HG03469 (cell line): ENCODE measurements at regions not wholly inside any gene's neighbourhood (a gene's known extent, or its start where the extent isn't known, plus 50 kb on each side); places are given as distances from the start of the nearest gene placed in this dataset.

Experiments used
- ATAC-seq: cut with Tn5 transposase; IDR thresholded peaks from one replicate; pipeline ENCODE4 v1.9.1; 2021; ENCODE audit warnings: mild to moderate bottlenecking, moderate library complexity, moderate number of reproducible peaks; ENCODE audit not compliant: unreplicated experiment

GRCh38 chr6:126419901-126420300 lies 80.0 kb downstream of the CENPW start:
- ATAC-seq, result no peak

DNA sequence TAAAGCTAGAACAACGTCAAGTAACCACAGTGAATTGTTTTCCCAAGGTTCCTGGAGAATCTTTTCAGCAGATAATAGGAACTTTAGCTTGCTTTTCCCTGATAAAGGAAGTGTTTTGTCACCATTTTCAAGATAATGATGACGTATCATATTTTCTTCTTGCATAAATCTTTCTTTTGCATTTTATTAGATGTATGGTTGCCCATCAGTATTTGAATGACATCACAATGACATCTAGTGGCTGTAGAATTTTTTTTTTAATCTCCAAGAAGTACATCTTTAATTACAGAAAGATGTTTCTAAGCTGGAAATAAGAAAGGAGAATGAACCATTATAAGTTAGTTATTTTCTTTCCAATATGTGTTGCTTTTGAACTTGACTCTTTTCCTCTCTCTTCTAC lies 83.0 kb downstream of the CENPW start:
- ATAC-seq, result no peak

- no peak for ATAC-seq
Observed at GRCh38 chr6:126427713-126428112, 87.8 kb downstream of the CENPW start.

DNA sequence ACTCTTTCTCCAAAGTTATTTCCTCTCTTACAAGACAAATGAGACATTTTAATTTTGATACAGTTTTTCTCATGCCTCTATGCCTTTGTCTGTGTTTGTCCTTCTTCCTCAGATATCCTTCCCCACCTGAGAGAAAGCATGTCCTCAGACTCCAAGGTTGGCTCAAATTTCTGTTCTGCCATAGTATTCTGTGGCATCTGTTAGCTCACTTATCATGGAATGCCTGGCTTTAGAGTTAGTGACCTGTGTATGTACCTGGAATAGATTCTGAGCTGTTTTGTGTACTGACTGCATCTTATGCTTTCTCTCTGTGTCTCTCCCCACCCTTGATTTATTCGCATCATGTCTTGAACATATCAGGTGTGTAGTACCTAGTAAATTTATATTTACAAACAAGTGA lies 90.0 kb downstream of the CENPW start:
- no peak for ATAC-seq

DNA sequence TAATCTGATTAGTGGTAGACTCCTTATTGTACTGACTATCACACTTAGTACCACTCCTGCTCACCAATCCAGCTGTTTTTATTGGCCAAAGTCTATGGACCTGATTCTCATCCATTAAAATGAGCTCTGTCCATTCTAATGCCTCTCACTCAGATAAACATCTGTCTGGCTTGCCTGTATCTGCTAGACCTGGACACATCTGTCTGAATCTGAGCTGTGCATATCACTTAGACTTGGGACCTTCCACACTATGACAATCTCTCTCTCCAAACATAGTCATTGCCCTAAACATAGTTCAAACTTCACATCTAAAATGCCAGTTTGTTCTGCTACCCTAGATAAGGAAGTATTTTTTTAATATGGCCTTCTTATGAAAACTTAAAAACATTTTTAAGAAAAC lies 92.6 kb downstream of the CENPW start:
- ATAC-seq, result no peak

- ATAC-seq, result no peak
Observed at GRCh38 chr6:126433927-126434326, 94.0 kb downstream of the CENPW start.

DNA sequence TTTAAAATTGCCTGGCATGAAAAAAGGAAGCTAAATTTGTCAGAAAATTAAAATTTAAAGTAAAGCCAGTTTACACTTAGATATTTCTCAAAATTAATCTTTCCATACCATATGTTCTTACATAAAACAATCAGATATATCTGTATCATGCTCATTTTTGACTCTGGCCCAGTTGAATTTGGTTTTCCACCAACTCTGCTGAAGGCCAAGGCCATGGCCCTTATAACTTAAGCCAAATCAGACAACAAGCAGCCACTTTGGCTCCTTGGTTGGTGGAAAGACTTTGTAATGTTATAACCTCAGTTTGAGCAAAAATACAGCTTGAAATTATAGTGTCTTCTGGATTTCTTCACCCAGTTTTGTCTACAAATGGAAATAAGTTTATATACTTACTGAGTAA lies 97.3 kb downstream of the CENPW start:
- no peak for ATAC-seq

DNA sequence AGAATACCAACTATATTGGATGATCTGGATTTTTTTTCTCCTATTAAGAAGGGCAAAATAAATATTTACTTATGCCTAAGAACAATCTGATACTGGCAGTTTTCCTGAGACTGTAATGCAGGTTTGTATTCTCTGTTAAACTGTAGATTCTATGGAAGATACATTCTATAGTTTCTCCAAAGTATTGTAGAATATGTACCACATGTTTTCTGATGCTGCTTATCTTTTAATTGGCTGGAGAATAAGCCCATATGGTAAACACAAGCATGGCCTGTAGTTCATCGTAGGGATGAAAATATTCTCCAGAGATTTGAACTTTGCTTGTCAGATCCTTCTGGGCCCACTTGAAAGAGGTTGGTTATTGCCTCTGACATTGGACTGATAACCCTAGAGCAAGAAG lies 99.1 kb downstream of the CENPW start:
- ATAC-seq, result no peak

GRCh38 chr6:126440923-126441322 lies 101.0 kb downstream of the CENPW start:
- ATAC-seq, result no peak

- no peak for ATAC-seq
Observed at GRCh38 chr6:126444659-126445273, 104.9 kb downstream of the CENPW start.

GRCh38 chr6:126446248-126446647 lies 106.3 kb downstream of the CENPW start:
- no peak for ATAC-seq

- no peak for ATAC-seq
Observed at GRCh38 chr6:126447367-126447766, 107.5 kb downstream of the CENPW start.

DNA sequence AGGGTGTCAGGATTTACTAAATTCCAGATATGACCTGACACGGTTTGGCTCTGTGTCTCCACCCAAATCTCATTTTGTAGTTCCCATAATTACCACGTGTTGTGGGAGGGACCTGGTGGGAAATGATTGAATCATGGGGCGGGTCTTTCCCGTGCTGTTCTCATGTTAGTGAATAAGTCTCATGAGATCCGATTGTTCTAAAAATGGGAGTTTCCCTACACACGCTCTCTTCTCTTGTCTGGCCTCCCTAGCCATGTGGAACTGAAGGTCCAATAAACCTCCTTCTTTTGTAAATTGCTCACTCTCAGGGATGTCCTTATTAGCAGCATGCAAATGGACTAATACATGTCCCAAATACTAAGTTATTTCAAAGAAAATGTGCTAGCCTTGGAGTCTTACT lies 121.1 kb downstream of the CENPW start:
- no peak for ATAC-seq

- no peak for ATAC-seq
Observed at GRCh38 chr6:126464245-126464644, 124.3 kb downstream of the CENPW start.

DNA sequence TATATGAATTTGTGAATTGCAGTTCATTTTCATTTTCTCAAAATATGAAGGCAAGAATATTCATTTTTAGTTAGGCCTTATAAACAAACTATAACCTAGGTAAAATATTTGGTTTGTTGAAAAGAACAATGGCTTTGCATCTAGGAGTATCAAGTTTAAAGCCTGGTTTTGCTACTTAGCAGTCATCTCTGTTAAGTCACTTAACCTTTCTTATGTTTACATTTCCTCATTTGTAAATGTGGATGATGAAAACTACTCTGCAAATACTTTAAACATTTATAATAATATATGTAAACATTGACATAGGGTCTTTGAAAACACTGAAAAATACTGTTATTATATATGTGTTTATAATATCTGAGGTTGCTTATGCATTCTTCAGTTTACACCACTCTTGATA lies 135.5 kb downstream of the CENPW start:
- ATAC-seq, result no peak

DNA sequence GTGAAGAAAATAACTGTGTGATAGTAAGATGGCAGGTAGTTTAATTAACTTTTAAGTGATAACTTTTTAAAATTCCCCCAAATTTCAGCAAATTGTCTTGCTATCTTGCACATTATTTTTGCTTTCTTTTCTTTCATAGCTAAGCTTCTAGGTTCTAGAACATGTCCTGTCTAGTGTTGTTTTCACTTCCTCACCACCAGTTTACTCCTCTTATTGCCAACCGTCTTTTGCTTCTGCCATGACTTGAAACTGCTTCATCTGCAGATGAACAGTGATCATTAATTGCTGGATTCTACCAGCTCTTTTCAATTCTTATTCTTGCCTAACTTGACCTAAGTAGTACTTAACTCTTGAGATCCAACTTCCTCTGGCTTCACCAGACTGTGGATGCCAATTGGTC lies 137.8 kb downstream of the CENPW start:
- peak; percentile 76 for ATAC-seq

GRCh38 chr6:126480268-126480667 lies 140.4 kb downstream of the CENPW start:
- ATAC-seq, result no peak

GRCh38 chr6:126481319-126481718 lies 141.4 kb downstream of the CENPW start:
- ATAC-seq, result no peak

DNA sequence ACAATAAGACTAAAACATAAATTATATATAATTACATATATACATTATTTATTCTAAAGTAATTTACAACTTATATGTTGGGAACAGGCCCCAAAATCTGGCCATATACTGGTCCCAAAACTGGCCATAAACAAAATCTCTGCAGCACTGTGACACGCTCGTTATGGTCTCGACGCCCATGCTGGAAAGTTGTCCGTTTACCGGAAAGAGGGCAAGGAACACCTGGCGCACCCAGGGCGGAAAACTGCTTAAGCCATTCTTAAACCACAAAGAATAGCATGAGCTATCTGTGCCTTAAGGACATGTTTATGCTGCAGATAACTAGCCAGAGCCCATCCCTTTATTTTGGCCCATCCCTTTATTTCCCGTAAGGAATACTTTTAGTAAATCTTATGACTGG lies 164.9 kb downstream of the CENPW start:
- ATAC-seq, result no peak

- ATAC-seq, result no peak
Observed at GRCh38 chr6:126513198-126513597, 173.3 kb downstream of the CENPW start.

GRCh38 chr6:126516411-126516810 lies 176.5 kb downstream of the CENPW start:
- ATAC-seq, result no peak

DNA sequence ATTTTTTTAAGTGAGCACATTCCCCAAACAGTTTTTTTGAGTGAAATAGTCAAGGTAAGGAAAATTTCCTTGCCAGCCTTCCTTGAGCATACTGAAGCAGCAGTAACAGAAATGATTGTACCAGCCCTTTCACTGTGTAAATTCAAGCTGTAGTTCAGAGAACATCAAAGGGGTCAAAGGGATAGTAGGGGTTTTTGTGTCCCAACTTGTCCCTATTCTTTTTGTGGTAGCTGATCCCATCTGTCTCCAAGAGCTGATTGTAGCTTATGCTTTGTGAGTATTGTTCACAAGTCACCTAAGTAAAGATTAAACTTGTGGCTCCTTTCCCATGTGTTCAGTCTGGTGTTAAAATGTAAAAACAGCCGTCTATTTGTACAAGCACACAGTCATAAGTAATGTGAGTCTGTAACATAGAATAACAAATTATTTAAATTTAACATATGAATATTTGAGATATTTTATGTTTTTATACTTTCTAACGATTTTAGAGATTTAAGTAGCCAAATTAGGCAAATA lies 185.0 kb downstream of the CENPW start:
- no peak for ATAC-seq

GRCh38 chr6:126526547-126526946 lies 186.6 kb downstream of the CENPW start:
- no peak for ATAC-seq
